GM18870 (cell line): ENCODE measurements at regions not wholly inside any gene's neighbourhood (a gene's known extent, or its start where the extent isn't known, plus 50 kb on each side); places are given as distances from the start of the nearest gene placed in this dataset.

Source experiments
- ATAC-seq: cut with Tn5 transposase; IDR thresholded peaks from one replicate; pipeline ENCODE4 v1.9.1; 2021; ENCODE audit warnings: moderate library complexity; ENCODE audit not compliant: unreplicated experiment

DNA sequence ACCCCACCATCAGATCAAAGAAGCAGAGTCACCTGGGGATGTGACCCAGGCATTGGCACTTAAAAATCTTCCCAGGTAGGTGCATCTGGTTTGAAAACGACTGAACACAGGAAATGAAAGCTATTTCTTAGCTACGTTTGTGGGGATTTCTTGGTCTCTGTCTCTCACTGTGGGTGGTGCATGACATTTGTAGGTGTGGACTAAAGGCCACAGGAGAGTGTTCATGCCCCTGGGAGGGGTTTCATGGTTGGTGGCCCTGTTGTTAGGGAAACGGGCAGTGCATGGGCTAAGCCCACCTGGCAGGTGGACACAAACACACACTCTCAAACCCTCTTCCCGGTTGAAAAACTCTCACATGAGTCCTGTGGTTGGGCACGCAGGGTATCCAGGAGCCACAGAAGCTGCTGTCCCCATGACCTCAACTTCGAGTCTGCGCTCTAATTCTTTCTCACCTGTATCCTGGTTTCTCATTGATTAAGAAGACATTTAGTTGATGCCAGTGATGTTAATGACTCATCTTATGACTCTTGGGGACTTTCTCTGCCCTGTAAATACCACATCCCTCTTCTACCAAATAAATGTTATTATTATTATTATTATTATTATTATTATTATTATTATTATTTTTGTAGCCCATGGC, 119.4 kb downstream of the MRPS6 start:
- no peak for ATAC-seq

DNA sequence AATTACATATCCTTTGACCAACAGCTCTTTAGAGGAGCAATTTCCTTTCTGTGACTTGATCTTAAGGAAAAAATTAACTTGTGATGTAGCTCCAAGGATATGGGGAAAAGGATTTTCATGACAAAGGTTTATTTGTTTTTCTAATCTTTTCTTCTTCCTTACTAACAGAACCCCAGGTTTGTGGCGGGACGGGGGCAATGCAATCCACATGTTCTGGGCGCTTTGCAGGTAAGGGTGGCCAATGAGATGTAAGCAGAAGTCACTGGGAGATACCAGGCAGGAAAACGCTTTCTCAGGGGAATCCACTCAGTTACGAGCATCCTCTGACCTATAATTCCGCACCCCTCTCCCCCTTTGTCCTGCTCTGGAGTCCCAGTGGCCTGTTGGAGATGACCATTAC, 122.0 kb downstream of the MRPS6 start:
- ATAC-seq = no peak

DNA sequence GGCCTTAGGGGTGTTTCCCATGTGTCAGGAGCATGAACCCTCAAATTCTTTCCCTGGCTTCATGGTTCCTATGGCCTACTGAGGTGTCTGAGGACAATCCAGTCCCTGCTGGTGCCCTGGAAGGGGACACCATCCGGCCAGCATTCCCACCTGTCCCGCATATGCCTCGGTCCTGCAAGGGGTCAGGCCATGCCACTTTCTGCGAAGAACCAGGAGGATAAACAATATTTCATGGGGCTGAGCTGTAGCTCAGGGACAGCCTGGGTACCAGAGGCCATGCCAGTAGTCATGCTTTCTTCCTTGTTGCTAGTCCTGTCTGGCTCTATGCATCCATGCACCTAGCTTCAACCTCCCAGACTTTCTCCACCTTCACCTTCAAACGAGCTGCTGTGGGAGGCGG, 123.6 kb downstream of the MRPS6 start:
- no peak for ATAC-seq

DNA sequence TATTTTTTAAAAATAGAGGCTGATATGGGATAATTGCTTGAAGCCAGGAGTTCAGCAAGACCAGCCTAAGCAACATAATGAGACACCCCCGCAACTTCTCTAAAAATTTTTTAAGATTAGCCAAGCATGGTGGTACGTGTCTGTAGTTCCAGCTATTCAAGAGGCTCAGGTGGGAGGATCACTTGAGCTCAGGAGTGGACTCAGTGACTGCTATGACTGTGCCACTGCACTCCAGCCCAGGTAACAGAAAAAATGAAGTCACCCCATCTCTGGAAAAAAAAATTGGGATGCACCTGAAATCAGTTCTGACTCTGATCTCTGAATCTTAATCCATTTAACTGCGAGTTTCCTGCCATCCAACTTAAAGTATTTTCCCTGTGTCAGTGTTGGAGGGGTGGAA, 124.2 kb downstream of the MRPS6 start:
- no peak for ATAC-seq

DNA sequence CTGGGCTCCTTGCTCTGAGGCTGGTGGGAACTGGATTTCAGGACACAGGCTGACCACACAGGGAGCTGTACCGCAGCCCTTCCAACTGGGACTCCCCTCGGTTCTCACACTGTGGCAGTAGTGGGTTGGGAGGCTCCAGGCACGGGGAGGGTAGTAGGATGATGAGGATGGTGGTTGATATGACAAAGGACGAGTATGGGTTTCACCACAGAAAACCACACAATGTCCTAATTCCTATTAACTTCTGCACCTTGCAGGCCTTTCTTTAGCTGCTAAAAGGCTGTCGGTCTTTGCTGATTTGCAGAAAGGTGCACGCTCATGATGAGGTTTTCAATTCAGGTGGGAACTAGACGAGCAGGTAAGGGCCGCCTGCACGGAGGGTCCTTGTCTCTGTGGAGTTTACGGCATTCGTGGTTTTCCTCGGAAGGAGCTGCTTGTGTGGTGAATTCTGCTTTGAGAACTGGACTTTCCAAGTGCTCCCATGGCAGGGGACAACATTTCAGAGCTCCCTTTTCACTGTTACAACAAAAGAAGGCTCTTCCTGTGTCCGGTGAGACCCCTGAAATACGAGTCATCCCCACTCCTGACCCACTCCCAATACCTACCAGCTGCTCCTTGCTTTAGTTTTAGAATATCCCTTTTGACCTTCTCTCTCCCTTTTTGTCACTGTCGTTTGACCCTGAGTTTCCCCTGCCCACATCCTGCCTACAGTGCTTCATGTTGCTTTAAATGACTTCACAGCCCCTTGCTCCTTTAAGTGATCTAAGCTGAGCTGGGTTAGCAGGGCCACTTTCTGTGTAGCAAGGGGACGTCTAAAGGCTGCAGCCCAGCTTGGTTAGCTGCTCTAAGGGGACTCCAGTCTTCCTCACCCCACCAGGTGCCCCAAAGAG, 125.1 kb downstream of the MRPS6 start:
- ATAC-seq = no peak

DNA sequence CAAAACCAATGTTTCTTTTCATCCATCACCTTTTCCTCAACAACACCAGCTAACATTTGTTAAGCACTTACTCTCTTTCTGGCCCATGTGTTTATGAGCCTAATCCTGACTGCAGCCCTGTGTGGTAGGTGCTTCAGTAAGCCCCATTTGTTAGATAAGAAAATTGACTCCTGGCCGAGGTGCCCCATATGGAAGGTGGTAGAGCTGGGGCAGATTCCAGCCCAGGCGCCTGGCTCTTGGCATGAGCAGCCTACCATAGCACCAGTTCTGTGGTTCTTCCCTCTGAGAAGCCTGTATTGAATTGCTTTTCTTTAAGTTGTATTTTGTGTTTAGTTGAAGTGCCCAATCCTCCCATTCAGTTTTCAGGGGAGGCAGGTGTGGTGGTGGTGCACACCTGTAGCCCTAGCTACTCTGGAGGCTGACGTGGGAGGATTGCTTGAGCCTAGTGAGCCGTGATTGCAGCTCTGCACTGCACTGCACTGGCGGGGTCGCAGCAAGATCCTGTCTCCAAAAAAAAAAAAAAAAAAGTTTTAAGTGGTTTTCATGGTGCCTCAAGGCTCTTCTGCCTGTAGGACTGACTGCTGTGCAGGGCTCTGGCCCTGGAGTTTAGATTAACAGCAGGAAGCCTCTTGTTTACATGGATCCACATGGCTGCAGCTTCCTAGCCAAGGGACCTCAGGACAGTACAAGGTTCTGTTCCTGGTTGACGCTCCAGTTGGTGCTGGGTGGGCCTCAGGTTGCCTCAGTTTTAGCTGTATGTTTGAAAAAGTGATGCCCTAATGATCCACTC, 125.9 kb downstream of the MRPS6 start:
- ATAC-seq = no peak

DNA sequence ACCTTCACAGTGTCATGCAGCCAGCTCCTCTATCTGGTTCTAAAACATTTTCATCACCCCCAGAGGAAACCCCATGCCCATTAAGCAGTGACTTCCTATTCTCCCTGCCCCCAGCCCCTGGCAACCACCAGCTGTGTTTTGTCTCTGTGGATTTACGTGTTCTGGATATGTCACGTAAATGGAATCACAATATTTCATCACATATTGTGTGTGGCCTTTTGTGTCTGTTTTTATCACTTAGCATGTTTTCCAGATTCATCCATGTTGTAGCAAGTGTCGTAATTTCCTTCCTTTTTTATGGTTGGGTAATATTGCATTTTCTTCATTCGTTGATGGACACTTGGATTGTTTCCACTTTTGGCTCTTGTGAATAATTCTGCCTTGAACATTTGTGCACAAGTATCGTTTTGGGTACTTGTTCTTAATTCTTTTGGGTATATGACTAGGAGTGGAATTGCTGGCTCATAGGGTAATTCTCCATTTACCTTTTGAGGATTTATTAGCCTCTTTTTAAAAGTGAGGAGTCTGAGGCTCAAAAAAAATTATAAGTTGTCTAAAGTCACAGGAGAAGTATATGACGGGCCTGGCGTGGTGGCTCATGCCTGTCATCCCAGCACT, 127.0 kb downstream of the MRPS6 start:
- ATAC-seq = no peak

DNA sequence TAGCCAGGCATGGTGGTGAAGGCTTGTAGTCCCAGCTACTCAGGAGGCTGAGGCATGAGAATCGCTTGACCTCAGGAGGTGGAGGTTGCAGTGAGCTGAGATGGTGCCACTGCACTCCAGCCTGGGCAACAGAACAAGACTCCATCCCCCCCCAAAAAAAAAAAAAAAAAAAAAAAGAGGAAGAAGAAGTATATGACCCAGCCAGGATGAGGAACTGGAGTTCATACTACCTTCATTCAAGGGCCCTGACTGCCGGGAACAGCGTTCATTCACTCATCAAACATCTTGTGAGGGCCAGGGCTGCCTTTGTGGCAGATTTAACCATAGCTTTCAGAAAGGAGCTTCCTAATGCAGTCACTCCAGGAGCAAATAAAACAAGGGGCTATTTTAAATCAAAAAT, 127.6 kb downstream of the MRPS6 start:
- ATAC-seq = no peak

DNA sequence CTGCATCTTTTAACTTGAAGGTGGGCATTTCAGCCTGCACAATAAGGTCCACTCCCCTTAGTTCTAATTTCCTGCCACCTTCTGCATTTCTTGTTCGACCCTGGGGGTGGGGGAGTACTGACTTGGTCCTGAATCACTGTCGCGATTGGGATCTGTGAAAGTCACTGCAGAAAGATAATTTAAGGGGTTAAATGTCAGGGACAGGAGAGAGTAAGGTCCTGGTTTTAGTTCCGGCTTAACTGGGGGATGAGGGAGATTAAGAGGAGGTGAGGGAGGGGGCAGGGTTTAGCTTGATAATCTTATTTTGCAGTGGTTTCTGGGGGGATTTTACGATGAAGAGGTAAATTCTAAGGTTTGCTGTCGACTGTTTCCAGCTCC, 128.1 kb downstream of the MRPS6 start:
- no peak for ATAC-seq

DNA sequence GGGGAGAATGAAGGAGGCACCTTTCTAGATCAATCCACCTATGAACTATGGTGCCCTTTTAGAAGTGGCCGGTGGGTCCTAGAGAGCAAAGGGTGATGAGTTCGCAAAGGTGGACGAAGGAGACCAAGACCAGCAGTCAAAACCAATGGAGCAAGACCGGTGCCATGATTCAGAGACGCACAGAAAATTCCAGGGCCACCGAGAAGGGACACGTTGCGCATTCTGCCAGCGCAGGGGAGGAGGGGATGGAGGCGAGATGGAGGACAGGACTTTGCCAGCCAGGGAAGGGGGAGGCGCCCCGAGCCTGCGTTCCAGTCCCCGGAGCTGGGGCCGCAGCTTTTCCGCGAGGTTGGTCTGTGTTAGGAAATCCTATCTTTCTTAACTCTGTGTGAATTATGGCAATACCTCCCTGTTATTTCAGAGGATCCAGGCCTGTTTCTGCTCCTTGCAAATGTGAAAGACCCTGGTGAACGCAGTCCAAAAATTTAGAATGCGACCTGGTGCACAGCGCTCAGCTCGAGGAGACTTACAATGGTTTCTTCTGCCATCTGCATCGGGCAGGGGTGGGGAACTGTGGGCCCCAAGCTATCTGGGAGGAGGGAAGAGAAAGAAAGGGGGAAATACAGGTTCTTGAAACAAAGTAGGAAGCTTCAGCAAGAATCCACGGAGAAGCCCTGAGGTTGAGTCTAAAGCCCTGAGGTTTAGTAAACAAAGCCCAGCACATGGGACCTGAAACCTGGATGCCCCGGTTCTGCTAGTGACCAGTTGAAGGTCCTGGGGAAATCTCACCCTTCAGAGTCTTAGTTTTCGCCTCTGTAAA, 129.4 kb downstream of the MRPS6 start:
- ATAC-seq = no peak

DNA sequence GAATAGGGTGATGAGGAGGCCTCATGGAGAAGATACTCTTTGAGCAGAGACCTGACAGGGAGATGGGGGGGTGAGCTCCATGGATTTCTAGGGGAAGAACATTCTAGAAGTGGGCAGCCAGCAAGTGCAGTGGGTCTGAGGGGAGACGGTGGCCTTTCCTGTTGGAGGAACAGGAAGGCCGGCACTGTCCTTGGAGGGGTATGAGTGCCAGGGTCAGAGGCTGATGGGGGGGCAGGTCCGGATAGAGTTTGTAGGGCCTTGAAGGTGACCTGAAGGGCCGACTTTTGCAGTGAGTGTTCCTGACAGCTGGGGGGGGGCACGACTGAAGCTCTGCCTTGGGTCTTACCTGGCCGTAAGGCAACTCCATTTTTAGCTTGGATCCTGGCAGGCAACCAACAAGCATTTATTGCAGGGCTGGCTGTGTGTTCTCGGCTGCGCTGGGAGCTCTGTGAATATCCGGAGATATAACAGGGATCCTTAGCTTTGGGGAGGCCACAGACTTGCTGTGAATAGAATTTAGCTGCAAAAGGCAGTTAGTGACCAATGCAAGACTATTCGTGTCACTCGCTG, 130.6 kb downstream of the MRPS6 start:
- no peak for ATAC-seq

DNA sequence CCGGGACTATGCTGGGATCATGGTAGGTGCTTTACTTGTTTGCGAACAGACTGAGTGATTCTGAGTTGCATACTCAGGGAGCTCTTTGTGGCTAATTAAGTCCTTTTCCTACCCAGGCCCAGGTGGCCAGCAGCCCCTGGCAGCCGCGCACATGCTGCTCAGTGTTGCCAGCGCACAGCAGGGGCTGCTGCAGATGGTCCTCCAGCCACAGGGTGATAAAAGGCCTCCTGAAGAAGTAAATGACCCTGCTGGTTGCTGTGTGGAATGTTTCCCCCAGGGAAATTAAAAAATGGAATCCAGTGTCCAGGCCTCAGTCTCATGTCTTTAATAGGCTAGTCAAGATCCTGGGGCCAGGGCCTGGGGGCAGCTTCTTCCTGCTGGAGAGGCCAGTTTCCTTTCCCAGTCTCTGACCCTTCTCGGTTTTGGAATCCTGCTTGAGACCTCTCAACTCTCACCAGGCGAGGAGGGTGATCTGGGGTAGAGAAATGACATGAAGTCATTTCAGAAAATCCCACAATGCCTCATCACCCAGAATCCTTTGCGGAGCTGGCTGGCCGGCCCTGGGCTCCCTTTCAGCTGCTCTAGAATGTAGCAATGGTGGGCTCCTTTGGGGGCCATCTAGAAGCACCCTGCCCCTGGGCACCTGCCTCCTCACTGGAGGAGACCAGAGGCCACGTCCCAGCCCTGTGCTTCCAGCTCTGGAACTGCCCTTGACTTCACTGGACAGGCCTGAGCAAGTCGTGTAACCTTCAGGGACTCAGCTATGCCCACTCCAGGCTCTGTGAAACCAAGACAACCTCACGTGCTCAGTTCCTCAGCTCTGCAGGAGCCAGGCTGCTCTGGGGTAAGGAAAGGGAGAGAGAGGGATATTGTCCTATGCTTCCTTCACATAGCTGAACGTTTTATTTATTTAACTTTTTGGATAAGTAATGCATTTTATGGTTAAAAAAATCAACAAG, 131.4 kb downstream of the MRPS6 start:
- no peak for ATAC-seq

DNA sequence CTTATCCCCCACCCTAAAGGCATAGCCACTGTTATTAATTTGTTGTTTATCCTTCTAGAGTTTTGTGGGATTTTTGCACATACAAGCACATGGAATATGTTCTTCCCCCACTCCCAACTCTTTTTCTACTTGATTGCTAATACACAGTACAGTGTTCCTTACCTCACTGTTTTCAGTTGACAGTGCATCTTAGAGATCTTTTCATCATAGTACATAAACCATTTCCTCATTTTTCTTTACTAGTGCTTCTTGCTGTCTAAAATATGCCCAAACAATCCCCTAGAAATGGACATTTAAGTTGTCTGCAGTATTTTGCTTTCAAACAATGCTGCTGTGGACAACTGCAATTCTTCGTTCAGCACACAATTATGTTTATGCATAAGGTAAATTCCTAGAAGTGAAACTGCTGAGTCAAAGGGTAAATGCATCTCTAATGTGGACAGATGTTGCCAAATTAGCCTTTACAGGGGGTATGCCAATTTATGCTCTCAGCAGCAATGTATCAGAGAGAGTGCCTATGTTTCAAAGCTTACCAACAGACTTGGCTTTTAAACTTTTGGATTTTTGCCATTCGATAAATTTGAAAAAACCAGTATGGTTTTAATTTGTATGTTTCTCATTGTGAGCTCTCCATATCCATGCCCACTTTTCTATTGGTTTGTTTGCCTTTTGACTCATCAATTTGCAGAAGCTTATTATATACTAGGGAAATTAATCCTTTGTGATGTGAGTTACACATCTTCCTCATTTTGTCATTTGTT, 132.6 kb downstream of the MRPS6 start:
- ATAC-seq = no peak

DNA sequence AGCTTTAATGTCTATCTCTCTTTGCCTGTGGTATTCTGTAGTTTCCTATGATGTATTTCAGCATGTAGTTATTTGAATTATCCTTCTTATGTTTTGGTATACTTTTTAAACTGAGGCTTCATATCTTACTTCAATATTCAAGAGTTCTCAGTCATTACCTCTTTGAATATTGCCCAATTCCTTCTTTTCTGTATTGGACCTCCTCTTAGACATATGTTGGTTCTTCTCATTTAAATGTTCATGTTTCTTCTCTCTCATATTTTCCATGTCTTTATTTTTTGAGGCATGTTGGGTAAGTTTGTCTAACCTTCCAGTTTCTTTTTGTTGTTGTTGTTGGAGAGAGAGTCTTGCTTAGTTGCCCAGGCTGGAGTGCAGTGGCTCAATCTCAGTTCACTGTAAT, 140.6 kb downstream of the MRPS6 start:
- no peak for ATAC-seq

DNA sequence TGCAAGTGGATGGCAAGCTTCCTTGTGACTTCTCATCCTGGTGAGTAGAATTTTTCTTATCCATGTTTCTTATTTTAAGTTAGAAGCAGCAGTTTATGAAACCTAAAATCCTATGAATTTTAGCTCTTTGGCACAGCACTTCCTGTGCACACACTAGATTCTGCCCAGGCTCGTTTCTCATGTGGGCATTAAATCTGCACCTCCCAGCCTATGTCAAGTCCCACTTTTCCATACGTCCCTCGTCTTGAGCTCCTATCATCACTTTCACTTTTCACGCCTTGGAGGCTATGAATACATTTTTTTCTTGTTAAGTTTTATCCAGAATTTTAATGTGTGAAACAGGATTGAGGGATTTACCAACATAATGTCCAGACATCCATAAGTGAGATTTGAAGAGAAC, 142.1 kb downstream of the MRPS6 start:
- no peak for ATAC-seq

DNA sequence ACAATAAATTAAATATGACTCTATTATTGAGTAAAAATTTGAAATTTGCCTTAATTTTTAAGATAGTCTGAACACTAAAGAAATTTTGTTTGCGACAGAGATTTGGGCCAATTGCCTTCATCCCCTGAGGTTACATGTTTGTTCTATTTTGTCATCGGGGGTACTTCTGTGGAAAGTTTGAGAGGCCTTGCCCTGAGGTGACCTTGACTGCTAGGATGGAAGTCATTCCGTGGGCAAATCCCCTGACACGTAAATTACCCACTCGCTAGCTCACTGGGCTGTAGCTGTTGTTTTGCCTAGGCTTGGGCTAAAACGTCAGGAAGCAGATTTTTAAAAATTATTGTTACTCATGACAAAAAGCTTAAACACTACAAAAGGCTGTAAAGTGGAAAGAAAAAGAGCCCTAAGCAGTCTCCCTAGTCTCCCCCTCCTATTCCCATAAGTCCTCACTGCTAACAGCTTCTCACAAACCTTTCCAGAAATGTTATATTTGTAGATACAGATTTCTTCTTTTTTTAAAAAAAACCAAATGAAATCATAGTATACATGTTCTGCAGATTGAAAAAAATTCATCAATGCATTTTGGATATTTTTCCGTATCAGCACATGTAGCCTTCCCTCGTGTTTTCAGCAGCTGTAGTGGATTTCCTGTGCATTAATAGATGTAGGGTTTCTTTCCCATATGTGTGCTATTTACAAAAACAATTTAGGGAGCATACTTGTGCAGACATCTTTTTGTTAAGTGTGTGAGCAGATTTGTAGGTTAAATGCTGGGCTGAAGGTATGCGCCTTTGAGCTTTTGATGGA, 142.7 kb downstream of the MRPS6 start:
- no peak for ATAC-seq

DNA sequence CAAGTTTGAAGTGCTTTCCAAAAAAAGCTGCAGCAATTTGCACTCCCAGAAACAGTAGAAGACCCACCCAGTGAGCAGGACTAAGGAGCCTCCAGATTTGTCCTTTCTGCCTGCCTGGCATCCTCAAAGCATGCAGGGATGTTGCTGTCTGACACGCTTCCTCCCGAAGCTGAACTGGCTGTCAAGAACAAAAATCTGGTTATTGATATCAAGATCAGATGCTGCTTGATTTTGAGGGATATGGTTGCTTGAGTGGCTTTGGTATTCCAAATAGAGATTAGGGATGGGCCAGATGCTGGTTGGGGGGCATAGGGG, 143.3 kb downstream of the MRPS6 start:
- no peak for ATAC-seq

DNA sequence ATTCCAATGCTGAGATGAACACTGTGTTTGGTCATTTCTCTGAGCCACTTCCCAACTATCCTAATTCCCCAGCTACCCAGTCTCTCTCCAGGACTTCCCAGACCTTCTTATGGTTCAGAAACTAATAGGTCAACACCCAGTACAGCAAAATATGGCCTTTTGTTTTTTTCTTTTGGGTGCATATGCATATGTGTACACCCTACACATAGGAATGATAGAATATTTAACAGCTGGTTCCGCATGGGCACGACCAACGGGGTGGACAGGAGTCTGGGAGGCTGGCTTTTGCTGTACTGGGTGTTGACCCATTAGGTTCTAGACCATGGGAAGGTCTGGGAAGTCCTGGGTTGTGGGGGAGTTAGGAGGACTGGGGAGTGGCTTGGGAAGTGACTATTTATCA, 143.9 kb downstream of the MRPS6 start:
- no peak for ATAC-seq
